Stimulated activated CD8-positive, alpha-beta memory T cell treated with anti-CD3 and anti-CD28 coated beads, Interleukin-4, amount 100 ng/mL, for 48 hours (primary cell): ENCODE measurements at regions not wholly inside any gene's neighbourhood (a gene's known extent, or its start where the extent isn't known, plus 50 kb on each side); places are given as distances from the start of the nearest gene placed in this dataset.

ENCODE experiments used
- DNase-seq: peaks from one replicate; pipeline ENCODE4 v3.0.0-alpha.2; 2020

DNA sequence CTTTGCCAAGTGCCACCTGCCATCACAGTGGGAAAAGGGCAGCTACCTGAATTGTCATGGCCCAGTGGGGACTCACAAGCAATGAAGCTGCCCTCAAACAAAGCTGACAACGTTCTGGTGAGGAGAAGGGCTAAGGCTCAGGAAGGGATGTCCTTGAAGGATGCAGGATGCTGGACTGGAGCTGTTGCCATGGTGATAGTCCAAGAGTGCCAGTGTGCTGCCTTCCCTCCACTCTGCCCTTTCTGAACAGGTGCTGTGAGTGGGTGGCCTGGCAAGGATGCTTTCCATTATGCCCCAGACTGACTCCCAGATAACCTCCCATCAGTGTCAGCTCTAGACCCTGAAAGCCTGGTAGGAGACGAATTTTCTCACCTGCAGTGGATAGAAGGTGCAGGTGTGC is 137.8 kb upstream of the GYPC start:
- DNase-seq = no peak

GRCh38 chr2:126527836-126528490 is 128.0 kb upstream of the GYPC start:
- peak; percentile 78 for DNase-seq

DNA sequence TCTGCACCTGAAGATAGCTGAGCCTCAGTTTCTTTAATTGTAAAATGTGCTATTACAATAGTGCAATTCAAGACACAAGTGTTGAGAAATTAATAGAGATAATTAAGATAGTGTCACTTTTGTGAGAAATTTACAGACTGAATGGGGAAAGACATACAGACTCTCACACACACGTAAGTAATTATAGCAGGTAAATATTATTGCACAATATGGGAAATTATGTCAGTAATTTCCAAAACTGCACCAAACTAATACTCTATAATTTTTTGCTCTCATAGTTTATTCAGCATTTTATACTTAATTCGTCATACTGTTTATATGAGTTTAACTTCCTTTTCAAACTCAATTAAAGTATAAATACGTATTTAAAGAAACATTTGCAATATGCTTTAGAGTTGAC is 124.9 kb upstream of the GYPC start:
- no peak for DNase-seq

GRCh38 chr2:126534478-126534877 is 121.5 kb upstream of the GYPC start:
- DNase-seq = no peak

DNA sequence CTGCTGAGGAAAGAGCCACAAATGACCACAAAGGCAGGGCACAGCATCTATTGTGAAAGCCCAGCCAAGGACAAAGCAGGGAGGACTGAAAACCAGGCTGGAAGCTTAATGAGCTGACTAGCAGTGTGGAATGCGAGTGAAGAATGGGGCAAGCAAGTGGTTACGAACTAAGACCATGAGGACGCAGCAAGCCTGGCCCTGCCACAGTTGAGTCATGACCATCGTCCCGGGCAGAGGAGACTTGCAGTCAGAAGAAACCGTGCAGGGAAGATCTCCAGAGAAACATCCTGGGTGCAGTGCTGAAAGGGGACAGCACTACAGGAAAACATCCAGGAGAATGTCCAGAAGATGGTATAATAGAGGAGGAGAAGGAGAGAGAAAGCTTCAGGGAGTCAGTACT is 120.5 kb upstream of the GYPC start:
- DNase-seq = no peak

GRCh38 chr2:126536605-126537200 is 119.3 kb upstream of the GYPC start:
- no peak for DNase-seq

- DNase-seq = no peak
Observed at GRCh38 chr2:126539101-126539500, 116.9 kb upstream of the GYPC start.

- no peak for DNase-seq
Observed at GRCh38 chr2:126542247-126542646, 113.7 kb upstream of the GYPC start.

DNA sequence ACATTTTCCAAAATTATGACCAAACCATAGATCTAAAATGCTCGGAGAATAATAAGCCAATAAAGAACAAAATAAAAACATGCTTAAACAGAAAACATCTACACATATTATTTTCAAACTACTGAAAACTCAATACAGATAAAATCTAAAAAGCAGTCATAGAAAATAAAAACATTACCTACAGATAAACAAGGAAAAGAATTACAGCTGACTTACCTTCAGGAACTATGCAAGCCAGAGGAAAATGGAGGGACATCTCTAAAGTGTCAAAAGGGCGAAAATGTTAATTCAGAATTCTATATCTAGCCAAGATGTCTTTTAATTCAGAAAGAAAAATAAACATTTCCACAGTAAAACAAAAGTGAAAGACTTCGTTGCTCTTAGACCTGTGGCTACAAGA is 112.9 kb upstream of the GYPC start:
- no peak for DNase-seq

- no peak for DNase-seq
Observed at GRCh38 chr2:126558029-126558428, 97.9 kb upstream of the GYPC start.

DNA sequence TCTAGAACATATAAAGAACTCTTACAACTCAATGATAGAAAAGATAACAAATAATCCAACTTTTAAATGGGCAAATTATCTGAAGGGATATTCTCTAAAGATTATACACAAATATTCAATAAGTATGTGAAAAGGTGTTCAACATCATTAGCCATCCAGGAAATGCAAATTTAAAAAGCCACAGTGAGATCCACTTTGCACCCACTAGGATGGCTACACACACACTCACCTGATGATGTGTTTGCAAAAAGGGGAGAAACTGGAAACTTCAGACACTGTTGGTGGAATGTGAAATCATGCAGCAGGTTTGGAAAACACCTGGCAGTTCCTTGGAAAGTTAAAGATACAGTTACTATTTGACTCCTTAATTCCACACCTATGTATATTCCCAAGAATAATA is 87.2 kb upstream of the GYPC start:
- no peak for DNase-seq

DNA sequence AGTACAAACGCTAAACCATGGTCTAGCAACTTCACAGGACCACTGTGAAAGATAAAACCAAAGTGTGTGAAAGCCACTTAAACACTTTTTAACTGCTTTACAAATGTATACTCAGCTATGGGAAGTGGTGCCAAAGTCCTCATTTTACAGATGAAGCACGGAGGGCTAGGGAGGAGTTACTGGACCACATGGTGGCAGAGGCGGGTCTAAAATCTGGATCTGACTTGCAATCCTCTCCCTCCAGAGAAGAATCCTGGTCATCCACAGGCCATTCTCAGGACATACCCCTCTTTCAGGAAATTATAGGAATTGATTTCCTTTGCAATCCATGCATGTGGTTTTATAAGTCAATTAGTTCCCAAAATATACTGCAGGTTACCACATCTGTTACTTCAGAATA is 84.6 kb upstream of the GYPC start:
- no peak for DNase-seq

DNA sequence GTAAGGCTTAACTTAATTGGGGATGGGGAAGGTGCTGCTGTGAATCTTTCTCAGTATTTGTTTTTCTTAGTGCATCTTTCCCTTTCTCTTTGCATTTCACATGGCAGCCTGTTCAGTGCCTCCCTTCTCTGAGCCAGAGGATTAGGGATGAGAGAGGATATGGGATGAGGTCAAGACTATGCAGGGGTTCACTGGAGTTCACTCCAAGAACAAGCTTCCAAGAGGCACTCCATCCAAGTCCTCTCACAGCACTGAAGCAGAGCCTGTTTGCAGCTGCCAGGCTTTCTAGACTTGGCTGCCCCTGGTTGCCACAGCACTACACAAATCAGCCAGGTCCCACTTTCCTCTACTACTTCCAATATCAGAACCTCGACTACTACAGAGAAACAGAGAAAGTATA is 80.3 kb upstream of the GYPC start:
- DNase-seq = no peak

DNA sequence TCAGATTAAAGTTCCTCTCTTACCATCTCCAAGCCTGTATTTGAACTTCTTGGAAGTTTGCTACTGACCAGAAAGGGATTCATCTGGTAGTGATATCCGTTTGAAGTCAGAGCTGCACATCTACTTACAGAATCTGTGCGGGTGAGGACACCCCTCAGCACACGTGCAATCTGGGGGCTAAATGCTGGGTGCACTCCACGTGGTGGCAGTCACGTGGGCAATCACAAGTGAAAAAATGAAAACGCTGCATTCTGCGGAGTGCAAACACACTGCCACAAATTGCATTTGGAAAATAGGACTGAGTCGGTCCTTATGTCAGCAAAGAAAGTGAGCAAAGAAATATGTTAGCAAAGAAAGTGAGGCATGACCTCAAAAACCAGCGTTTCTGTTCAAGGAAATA is 76.1 kb upstream of the GYPC start:
- no peak for DNase-seq

GRCh38 chr2:126586317-126586716 is 69.6 kb upstream of the GYPC start:
- DNase-seq = no peak

DNA sequence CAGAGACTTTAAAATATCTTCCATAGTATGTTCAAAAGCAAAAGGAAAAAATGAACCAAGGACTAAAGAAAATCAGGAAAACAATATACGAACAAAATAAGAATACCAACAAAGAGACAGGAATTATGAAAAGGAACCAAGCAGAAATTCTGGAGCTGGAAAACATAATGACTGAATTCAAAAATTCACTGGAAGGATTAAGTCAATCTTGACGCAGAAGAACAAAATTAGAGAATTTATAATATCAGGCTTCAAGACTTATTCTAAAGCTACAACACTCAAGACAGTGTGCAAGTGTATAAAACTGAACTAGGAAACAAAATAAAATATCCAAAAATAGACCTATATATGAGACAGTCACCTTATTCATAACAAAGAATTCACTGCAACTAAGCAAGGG is 56.9 kb upstream of the GYPC start:
- DNase-seq = no peak

DNA sequence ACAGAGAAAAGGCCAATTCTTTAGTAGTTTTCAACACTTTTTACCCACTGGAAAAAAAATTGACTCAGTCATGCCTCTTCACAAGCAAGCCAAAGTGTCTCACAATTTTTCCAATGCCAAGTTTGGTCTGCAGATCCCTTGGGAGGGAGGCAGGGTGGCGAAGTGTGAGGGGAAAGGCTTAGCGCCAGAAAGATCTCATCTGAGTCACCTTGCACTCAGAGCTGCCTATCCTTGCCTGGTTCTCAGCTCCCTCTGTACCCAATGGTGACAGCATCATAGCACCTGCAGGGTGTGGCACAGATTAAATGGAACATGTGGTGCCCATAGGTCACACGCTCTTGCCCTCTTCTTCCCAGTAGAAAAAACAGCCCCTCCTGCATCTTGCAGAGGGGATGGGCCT is 55.2 kb upstream of the GYPC start:
- DNase-seq = no peak

- no peak for DNase-seq
Observed at GRCh38 chr2:126602334-126602733, 53.6 kb upstream of the GYPC start.
